HCT116 (cell line): ENCODE measurements at regions not wholly inside any gene's neighbourhood (a gene's known extent, or its start where the extent isn't known, plus 50 kb on each side); places are given as distances from the start of the nearest gene placed in this dataset.

Experiments used
- ATAC-seq: fragments of 200-7000 bp; cut with Tn5 transposase; 2 replicates; pipeline ENCODE4 v1.9.1; 2020; ENCODE audit warnings: mild to moderate bottlenecking, moderate library complexity
- BruUV-seq: library from RNA; stranded (reverse); fragments of 400-500 nt; replicated peaks from 2 replicates; lab custom pipeline; 2021; lab: Mats Ljungman, UMichigan
- CTCF ChIA-PET: fragments of 300-600 bp; sonication (Branson Sonifier 250); formaldehyde crosslinking; loops from one replicate; lab custom pipeline; 2021; ENCODE audit warnings: antibody characterized with exemption; lab: Charles Lee
- POLR2A ChIA-PET: fragments of 300-600, 350-600 bp; sonication (Branson Sonifier 250); formaldehyde crosslinking; loops from one replicate; lab custom pipeline; 2021; ENCODE audit warnings: antibody characterized with exemption; lab: Charles Lee
- RAD21 ChIA-PET, 2 experiments: fragments of 300-600 bp; sonication (Branson Sonifier 250); formaldehyde crosslinking; loops; one replicate each; lab custom pipeline; 2023; ENCODE audit warnings: low total read pairs in 2 of 2; ENCODE audit not compliant: uncharacterized antibody in 2 of 2, unreplicated experiment in 2 of 2, low non-redundant PET in 1 of 2; lab: Charles Lee
- DNase-seq: peaks from one replicate; pipeline ENCODE4 v3.0.0-alpha.2; 2010; ENCODE audit warnings: low read depth, low spot score
- H2AFZ ChIP-seq: fragments of 200-600 bp; shearing (Covaris generic), sonication (generic); 2 replicates; pipeline ENCODE4 v1.6.1; 2017; ENCODE audit warnings: low read depth, mixed run types, mixed read lengths, antibody characterized with exemption, low read length; ENCODE audit not compliant: poor library complexity, severe bottlenecking
- H3K27ac ChIP-seq: 2 replicates; pipeline ENCODE4 v1.5.1; 2012; ENCODE audit warnings: low read depth, low read length
- H3K27me3 ChIP-seq: fragments of 200-600 bp; sonication (generic); 2 replicates; pipeline ENCODE4 v1.6.1; 2016; ENCODE audit warnings: mixed run types, low read length, mixed read lengths; ENCODE audit not compliant: insufficient read depth
- H3K36me3 ChIP-seq, 2 experiments: fragments of 200-500 bp in 1 of 2; fragments of 200-600 bp in 1 of 2; sonication (Bioruptor generic) in 1 of 2; sonication (generic) in 1 of 2; 2 replicates each; pipeline versions ENCODE4 v1.5.1 to v1.6.1; 2014 to 2016; ENCODE audit warnings: low read length in 2 of 2, inconsistent platforms in 1 of 2, mixed read lengths in 1 of 2, mixed run types in 1 of 2; ENCODE audit not compliant: insufficient read depth in 2 of 2, control insufficient read depth in 1 of 2
- H3K4me1 ChIP-seq, 2 experiments: fragments of 200-600 bp in 1 of 2; sonication (generic) in 1 of 2; 2 replicates each; pipeline versions ENCODE4 v1.5.1 to v1.6.1; 2012 to 2017; ENCODE audit warnings: low read length in 2 of 2, inconsistent platforms in 1 of 2, mild to moderate bottlenecking in 1 of 2, mixed read lengths in 1 of 2, mixed run types in 1 of 2, moderate library complexity in 1 of 2; ENCODE audit not compliant: insufficient read depth in 2 of 2, control insufficient read depth in 1 of 2
- H3K4me2 ChIP-seq: fragments of 200-600 bp; sonication (generic); 2 replicates; pipeline ENCODE4 v1.6.1; 2017; ENCODE audit warnings: mixed run types, low read length, mixed read lengths
- H3K4me3 ChIP-seq, 2 experiments: fragments of 200-600 bp in 1 of 2; sonication (generic) in 1 of 2; replicated peaks in 1 of 2; 2 replicates each; pipeline ENCODE4 v1.5.1; 2011 to 2016; ENCODE audit warnings: low read length in 2 of 2, control low read depth in 1 of 2, low read depth in 1 of 2, mild to moderate bottlenecking in 1 of 2, mixed read lengths in 1 of 2, mixed run types in 1 of 2
- H3K79me2 ChIP-seq: fragments of 200-600 bp; sonication (generic); 2 replicates; pipeline ENCODE4 v1.6.1; 2017; ENCODE audit warnings: mild to moderate bottlenecking, mixed run types, low read length, moderate library complexity, mixed read lengths; ENCODE audit not compliant: insufficient read depth
- H3K9ac ChIP-seq: fragments of 200-600 bp; sonication (generic); 2 replicates; pipeline ENCODE4 v1.6.1; 2016; ENCODE audit warnings: low read length, mixed read lengths
- H3K9me2 ChIP-seq: fragments of 200-600 bp; sonication (generic), shearing (Covaris generic); 2 replicates; pipeline ENCODE4 v1.6.1; 2017; ENCODE audit warnings: mixed run types, mild to moderate bottlenecking, moderate library complexity; ENCODE audit not compliant: insufficient read depth
- H3K9me3 ChIP-seq, 2 experiments: fragments of 200-500 bp in 1 of 2; fragments of 200-600 bp in 1 of 2; sonication (Bioruptor generic) in 1 of 2; sonication (generic) in 1 of 2; 2 replicates each; pipeline ENCODE4 v1.6.1; 2014 to 2017; ENCODE audit warnings: low read length in 2 of 2, mixed read lengths in 2 of 2, inconsistent platforms in 1 of 2, low read depth in 1 of 2, mild to moderate bottlenecking in 1 of 2, mixed run types in 1 of 2, moderate library complexity in 1 of 2; ENCODE audit not compliant: control insufficient read depth in 1 of 2, insufficient read depth in 1 of 2
- H4K20me1 ChIP-seq: fragments of 200-600 bp; sonication (generic), shearing (Covaris generic); 2 replicates; pipeline ENCODE4 v1.6.1; 2017; ENCODE audit warnings: mixed run types, mild to moderate bottlenecking, moderate library complexity; ENCODE audit not compliant: insufficient read depth
- CBX3 ChIP-seq: IDR thresholded peaks from 2 replicates; pipeline ENCODE4 v1.6.1; 2012; ENCODE audit warnings: low read depth
- CEBPB ChIP-seq: IDR thresholded peaks from 2 replicates; pipeline ENCODE4 v1.6.1; 2012; ENCODE audit warnings: low read depth
- CTCF ChIP-seq, 3 experiments: fragments of 200-600 bp in 1 of 3; sonication (generic) in 1 of 3; IDR thresholded peaks in 2 of 3; conservative IDR thresholded peaks in 1 of 3; 2 replicates each; pipeline ENCODE4 v1.5.1; 2012 to 2017; ENCODE audit warnings: low read depth in 2 of 3, low read length in 2 of 3, antibody characterized with exemption in 1 of 3, borderline replicate concordance in 1 of 3, control low read depth in 1 of 3, mild to moderate bottlenecking in 1 of 3, mixed read lengths in 1 of 3, mixed run types in 1 of 3, moderate library complexity in 1 of 3; ENCODE audit not compliant: insufficient read depth in 1 of 3
- EZH2phosphoT487 ChIP-seq: fragments of 200-600 bp; IDR thresholded peaks from 2 replicates; pipeline ENCODE4 v1.6.1; 2018; ENCODE audit warnings: antibody characterized with exemption, borderline replicate concordance
- FOSL1 ChIP-seq: IDR thresholded peaks from 2 replicates; pipeline ENCODE4 v1.6.1; 2012; ENCODE audit warnings: low read depth
- JUND ChIP-seq: IDR thresholded peaks from 2 replicates; pipeline ENCODE4 v1.6.1; 2012
- POLR2A ChIP-seq: IDR thresholded peaks from 2 replicates; pipeline ENCODE4 v1.7.0; 2011; ENCODE audit warnings: borderline replicate concordance; ENCODE audit not compliant: insufficient read depth, insufficient read length; ENCODE audit errors: extremely low read depth
- POLR2AphosphoS5 ChIP-seq: IDR thresholded peaks from 2 replicates; pipeline ENCODE4 v1.6.1; 2011; ENCODE audit warnings: mild to moderate bottlenecking, low read depth, low read length, moderate library complexity
- RAD21 ChIP-seq: IDR thresholded peaks from 2 replicates; pipeline ENCODE4 v1.6.1; 2012; ENCODE audit warnings: low read depth, mild to moderate bottlenecking
- SIN3A ChIP-seq: IDR thresholded peaks from 2 replicates; pipeline ENCODE4 v1.6.1; 2012; ENCODE audit warnings: low read depth
- SP1 ChIP-seq: IDR thresholded peaks from 2 replicates; pipeline ENCODE4 v1.6.1; 2012; ENCODE audit warnings: low read depth
- SRF ChIP-seq: IDR thresholded peaks from 2 replicates; pipeline ENCODE4 v1.6.1; 2012; ENCODE audit warnings: low read depth
- TCF7L2 ChIP-seq: IDR thresholded peaks from 2 replicates; pipeline ENCODE4 v1.7.0; 2011; ENCODE audit warnings: borderline replicate concordance, inconsistent platforms; ENCODE audit not compliant: insufficient read depth, insufficient read length; ENCODE audit errors: extremely low read depth
- YY1 ChIP-seq: IDR thresholded peaks from 2 replicates; pipeline ENCODE4 v1.6.1; 2011; ENCODE audit warnings: low read length, low read depth, moderate library complexity, mild to moderate bottlenecking; ENCODE audit not compliant: insufficient replicate concordance; ENCODE audit errors: extremely low read depth
- ZBTB33 ChIP-seq: IDR thresholded peaks from 2 replicates; pipeline ENCODE4 v1.6.1; 2011; ENCODE audit warnings: mild to moderate bottlenecking, low read length, moderate library complexity; ENCODE audit not compliant: insufficient replicate concordance; ENCODE audit errors: extremely low read depth
- ZNF274 ChIP-seq: fragments of 200-500 bp; sonication (Bioruptor generic); IDR thresholded peaks from 2 replicates; pipeline ENCODE4 v1.6.1; 2014; ENCODE audit warnings: mild to moderate bottlenecking, low read depth, low read length, inconsistent platforms
- intact Hi-C: fragments of 100-400 bp; cut with micrococcal nuclease; formaldehyde crosslinking; loops from 2 replicates; pipeline ENCODE4 v1.10.0; 2022

- Histone ChIP-seq H3K79me2 (no peaks in the 10 kb centered on the region), H3K27ac (no peak overlapping the region), H2AFZ (no peak overlapping the region), H3K36me3 (no peaks in the 10 kb centered on the region), H4K20me1 (no peaks in the 10 kb centered on the region), H3K27me3 (no peaks in the 10 kb centered on the region), H3K4me1 (no peaks in the 10 kb centered on the region), H3K4me3 (no peak overlapping the region)
- CTCF ChIA-PET, result no interaction called here
- RAD21 ChIA-PET, result no interaction called here
- POLR2A ChIA-PET, result no interaction called here
- DNase-seq (no peak), ATAC-seq (no peak)
- intact Hi-C loops, result no loop called here
- no TSS peak for BruUV-seq
- no peak for TF ChIP-seq EZH2phosphoT487
- TF ChIP-seq, all 23 proteins: peak for 0
- Histone ChIP-seq H3K9me2 (no peaks in the 10 kb centered on the region), H3K9ac (no peak overlapping the region), H3K4me2 (no peak overlapping the region), H3K9me3 (peaks cover 32 to 43% of the 10 kb centered on the region in 2 experiments; a peak in 2 of 4 replicates)
Measured at GRCh38 chr20:60750909-60751308, 501.2 kb upstream of the CDH4 start.

GRCh38 chr20:60751826-60752225, 500.2 kb upstream of the CDH4 start:
- no peak overlapping the region for H3K4me2 ChIP-seq
- CTCF ChIA-PET, result no interaction called here
- H3K27ac ChIP-seq, result no peak overlapping the region
- no peaks in the 10 kb centered on the region for H3K27me3 ChIP-seq
- H3K79me2 ChIP-seq, result no peaks in the 10 kb centered on the region
- no peaks in the 10 kb centered on the region for H3K36me3 ChIP-seq
- no peak overlapping the region for H2AFZ ChIP-seq
- H3K4me1 ChIP-seq, result no peaks in the 10 kb centered on the region
- H3K9ac ChIP-seq, result no peak overlapping the region
- H3K9me2 ChIP-seq, result no peaks in the 10 kb centered on the region
- H3K9me3 ChIP-seq, result peaks cover 29 to 48% of the 10 kb centered on the region in 2 experiments; a peak in 2 of 4 replicates
- TF ChIP-seq TCF7L2 (no peak), YY1 (no peak), POLR2A (no peak), SIN3A (no peak), RAD21 (no peak), EZH2phosphoT487 (no peak), ZBTB33 (no peak), SP1 (no peak), CTCF (IDR thresholded peaks at IDR 0.05 in 2 of 3, conservative IDR thresholded peaks at IDR 0.05 in 1 of 3; ENCODE audit: borderline replicate concordance in 1 of 3, insufficient read depth in 1 of 3, low read depth in 2 of 3, low read length in 2 of 3) (no peak), JUND (no peak), CBX3 (no peak), FOSL1 (no peak), ZNF274 (no peak), POLR2AphosphoS5 (no peak), CEBPB (no peak), SRF (no peak)
- DNase-seq, result no peak
- intact Hi-C loops, result no loop called here
- POLR2A ChIA-PET, result no interaction called here
- no peak overlapping the region for H3K4me3 ChIP-seq
- BruUV-seq, result no TSS peak
- no peaks in the 10 kb centered on the region for H4K20me1 ChIP-seq
- RAD21 ChIA-PET, result no interaction called here
- ATAC-seq, result no peak
